Left forelimb (tissue), 1 donor: ENCODE measurements at regions not wholly inside any gene's neighbourhood (a gene's known extent, or its start where the extent isn't known, plus 50 kb on each side); places are given as distances from the start of the nearest gene placed in this dataset.

Experiments used
- DNase-seq: peaks from one replicate; pipeline ENCODE4 v3.0.0-alpha.2; 2018; ENCODE audit warnings: low spot score

- no peak for DNase-seq
Observed at GRCh38 chr6:27052731-27053082, 194.8 kb upstream of the PRSS16 start.

DNA sequence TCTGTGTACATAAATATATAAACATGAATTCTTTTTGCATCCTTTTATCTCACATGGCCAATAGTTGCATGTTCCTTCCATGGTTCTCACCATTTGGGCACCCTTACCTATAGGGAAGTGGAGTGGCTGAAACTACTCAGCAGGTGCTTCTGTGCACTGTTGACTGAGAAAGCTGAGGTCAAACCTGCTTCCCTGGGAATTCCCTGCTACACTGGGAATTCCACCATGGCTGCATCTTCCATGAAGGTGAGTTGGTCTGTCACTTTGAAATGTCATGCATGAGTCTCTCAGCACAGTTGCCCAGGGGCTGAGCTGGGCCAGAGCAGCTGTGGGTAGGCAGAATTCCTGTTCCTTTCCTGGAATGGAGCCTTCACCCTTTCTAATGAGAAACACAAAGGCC, 193.8 kb upstream of the PRSS16 start:
- no peak for DNase-seq

- no peak for DNase-seq
Observed at GRCh38 chr6:27056615-27057014, 190.9 kb upstream of the PRSS16 start.

GRCh38 chr6:27059621-27060425, 187.7 kb upstream of the PRSS16 start:
- DNase-seq: no peak

DNA sequence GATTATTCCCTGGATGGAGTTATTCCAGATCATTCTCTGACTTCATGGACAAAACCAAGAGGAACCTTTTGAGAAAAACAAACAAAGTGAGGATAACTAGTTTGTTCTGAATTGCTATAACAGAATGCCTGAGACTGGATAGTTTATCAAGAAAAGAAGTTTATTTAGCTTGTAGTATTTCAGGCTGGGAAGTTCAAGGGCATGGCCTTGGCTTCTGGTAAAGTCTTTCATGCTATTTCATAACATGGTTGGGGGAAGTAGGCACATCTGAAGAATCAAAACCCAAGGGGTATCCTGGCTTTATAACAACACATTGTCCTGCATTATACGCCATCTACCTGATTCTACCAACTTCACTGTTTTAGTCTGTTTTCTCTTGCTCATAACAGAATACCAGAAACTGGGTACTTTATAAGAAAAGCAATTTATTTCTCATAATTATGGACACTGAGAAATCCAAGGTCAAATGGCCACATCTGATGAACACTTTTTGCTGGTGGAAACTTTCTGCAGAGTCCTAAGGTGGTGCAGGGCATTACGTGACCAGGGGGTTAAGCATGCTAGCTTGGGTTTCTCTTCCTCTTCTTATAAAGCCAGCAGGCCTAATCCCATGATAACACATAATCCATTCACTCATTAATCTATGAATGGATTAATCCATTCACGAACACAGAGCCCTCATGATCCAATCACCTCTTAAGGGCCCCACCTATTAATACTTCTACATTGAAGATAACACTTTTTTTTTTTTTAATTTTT, 186.1 kb upstream of the PRSS16 start:
- DNase-seq: no peak

GRCh38 chr6:27062755-27063154, 184.7 kb upstream of the PRSS16 start:
- DNase-seq: no peak

DNA sequence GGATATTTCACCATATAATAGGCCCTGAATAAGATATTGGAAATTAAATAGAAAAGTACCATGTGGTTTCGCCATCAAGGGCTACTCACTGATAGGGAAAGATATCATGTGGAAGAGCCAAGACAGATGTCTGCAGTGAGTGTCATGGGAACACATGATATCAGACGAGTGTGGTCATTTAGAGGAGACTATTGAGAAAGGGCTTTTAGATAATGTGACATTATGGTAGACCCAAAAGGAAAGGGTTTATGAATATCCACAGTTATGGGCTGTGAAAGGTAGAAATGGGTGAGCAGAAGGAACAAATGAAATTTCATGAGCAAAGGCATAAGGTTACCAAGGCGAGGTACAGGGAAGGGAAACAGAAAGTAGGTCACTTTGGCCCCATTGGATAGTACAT, 182.3 kb upstream of the PRSS16 start:
- DNase-seq: no peak

GRCh38 chr6:27066381-27066780, 181.1 kb upstream of the PRSS16 start:
- no peak for DNase-seq

DNA sequence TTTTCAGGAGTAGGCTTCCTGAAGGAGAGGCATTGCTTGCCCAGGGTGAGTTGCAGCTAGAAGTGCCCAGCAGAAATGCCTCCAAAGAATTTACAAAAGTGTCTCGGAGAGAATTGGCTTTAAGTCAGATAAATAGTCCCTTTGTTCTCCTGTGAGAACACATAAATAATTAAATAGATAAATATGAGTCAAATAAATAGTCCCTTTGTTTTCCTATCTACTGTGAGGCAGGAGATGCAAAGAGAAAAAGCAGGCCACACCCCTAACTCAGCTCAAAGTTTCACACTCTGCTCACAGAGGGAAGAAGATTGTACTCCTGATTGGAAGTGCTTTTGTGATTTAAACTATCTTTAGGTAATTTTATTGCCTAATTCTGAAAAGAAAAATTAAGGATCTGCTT, 180.7 kb upstream of the PRSS16 start:
- DNase-seq: no peak

- no peak for DNase-seq
Observed at GRCh38 chr6:27073441-27073840, 174.1 kb upstream of the PRSS16 start.

DNA sequence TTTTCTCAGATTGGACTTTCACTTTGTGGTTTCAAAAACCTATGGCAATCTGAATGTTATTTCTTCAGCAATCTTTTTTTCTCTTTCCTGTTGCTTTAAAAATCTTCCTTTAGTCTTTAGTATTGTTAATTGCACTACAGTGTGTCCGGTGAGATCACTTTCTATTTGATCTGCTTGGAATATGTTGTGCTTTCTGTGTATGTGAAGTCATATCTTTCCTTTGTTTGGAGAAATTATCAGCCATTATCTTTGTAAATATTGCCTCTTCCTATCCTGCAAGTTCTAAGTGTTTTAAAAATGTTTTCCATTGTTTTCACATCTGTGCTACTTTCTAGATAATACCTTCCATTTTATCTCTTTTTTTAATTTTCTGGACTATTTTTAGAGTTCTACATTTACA, 171.4 kb upstream of the PRSS16 start:
- no peak for DNase-seq

GRCh38 chr6:27078734-27079357, 168.7 kb upstream of the PRSS16 start:
- DNase-seq: no peak

DNA sequence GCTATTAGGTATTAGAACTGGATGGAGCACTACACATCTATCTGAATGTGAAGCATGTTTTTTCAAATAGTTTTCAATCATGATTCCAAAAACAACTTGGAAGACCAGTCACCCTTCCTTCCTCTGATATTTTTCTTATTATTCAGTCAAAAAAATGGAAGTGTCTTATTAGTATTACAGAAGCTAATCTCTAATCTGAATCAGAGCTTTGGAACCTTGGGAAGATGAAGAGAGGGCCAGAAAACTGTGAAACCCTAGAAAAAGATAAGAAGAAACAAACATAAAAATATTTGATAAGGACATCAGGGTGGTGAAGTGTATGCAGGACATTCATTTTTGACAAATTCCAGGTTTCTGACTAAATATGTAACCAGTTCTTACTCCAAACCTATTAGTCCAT, 166.3 kb upstream of the PRSS16 start:
- DNase-seq: no peak

DNA sequence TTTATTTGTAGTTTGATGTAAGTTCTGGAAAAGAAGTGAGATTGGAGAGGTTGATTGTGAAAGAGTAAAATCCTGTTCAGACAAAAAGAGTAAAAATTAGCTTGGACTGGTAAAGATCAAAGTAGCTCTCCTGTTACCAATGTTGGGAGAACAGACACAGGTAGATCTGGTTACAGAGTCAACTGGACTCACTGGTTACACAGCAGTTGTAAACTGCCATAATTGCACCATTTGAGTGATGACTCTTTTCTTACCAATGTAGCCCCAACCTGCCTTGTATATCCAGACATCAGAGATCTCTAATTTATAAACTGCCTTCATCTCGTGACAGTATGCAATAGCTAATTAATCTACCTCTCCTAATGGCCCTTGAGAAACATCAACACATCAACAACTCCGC, 165.6 kb upstream of the PRSS16 start:
- DNase-seq: no peak

DNA sequence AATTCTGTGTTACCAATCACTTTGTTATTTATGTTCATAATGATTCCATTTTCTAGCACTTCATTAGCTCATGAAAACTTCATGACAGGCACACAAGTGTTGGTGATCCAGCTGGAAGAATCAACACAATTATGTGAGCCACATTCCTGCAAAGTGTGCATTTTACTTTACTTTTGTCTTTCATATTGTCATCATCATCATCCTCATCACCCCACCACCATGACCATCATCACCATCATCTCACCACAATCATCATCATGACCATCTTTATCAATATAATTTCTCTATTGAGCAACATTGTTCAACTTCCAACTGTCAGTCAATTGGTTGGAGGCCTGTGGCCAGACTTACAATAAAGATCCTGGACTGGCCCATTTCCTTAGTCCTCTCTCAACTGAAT, 159.4 kb upstream of the PRSS16 start:
- DNase-seq: no peak

DNA sequence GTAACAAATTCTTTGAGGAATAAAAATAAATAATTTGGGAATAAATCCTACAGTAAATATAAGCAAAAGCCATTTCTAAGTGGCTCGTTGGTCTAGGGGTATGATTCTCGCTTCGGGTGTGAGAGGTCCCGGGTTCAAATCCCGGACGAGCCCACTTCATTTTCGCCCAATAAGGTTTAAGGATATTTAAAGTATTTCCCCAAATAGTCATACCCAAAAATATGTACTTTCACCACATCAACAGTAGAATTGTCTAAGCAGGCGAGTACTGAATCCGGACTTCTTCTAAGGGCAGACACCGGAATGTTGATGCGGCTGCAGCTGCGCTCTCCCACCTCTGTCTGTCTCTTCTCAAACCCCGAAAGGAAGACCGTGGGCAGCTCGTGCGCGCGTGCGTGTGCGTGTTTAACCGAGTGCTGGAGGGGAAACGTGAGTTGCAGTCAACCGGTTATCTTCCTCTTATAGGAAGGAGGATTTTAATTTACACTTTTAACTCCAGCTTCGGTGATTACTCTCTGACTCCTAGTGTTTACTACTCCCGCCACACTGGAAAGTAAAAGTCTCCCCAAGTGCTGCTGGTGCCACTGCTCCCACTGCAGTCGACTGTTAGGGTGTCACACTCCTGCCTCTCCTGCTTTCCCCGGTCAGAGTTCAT, 155.7 kb upstream of the PRSS16 start:
- no peak for DNase-seq

GRCh38 chr6:27092316-27092692, 155.2 kb upstream of the PRSS16 start:
- DNase-seq: no peak

DNA sequence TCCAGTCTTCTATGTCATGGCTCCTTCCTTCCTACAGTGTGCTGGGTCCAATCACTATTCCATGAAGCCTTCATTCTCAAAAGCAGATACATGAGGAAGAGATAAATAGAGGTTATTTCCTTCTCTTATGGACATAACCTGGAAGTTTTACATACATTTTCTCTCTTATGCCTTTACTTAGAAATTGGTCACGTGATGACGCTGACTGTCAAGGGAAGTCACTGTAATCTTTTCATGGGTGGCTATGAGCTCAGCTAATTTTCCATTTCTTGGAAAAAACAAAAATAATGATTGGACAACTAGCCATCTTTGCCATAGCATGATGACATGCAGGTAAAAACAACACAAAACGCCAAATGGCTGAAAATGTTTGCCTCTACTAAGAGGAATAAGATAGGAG, 151.6 kb upstream of the PRSS16 start:
- no peak for DNase-seq

DNA sequence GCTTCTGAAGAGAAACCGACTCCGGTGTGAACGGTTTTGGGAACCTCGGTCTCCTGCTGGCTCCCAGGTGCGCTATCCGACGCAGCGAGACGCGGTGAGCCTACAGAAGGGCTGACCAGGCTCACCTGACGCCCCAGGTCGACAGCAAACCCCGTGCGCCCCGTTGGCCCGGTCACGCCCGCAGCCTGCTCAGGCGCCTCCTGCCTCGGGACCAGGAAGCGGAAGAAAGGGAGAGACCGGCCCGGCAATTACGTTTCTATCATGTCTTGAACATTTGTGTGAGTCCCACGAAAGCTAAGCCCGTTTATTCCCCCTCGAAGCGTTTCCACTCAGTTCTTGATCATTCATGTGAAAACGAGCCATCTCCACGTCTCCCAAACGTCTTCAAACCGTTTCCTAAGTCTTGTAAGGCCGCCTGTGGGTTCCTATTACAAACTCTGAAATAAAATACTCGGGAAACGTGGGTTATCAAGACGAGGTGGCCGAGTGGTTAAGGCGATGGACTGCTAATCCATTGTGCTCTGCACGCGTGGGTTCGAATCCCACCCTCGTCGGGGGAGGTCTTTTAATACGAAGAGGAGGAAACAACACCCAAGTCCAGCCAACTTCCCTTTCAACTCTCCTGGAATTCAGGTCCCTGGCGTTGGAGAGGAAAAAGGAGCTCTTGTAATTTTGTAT, 150.5 kb upstream of the PRSS16 start:
- no peak for DNase-seq

DNA sequence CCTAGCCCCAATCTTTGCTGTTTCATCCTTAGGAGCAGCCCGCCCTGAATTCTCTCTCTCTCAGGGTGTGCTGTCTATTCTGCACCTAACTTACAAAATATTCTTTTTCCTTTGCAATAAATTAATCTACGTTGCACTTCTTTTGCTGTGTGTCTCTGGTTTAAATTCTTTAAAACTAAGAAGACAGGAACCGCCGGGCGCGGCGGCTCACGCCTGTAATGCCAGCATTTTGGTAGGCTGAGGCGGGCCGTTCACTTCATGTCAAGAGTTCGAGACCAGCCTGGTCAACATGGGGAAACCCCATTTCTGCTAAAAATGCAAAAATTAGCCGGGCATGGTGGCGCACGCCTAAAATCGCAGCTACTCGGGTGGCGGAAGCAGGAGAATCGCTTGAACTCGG, 148.5 kb upstream of the PRSS16 start:
- DNase-seq: no peak

GRCh38 chr6:27100921-27101320, 146.6 kb upstream of the PRSS16 start:
- no peak for DNase-seq

GRCh38 chr6:27101824-27102223, 145.7 kb upstream of the PRSS16 start:
- DNase-seq: no peak
